IMR-90 (cell line): ENCODE measurements at regions not wholly inside any gene's neighbourhood (a gene's known extent, or its start where the extent isn't known, plus 50 kb on each side); places are given as distances from the start of the nearest gene placed in this dataset.

Experiments used
- ATAC-seq: fragments of 200-7000 bp; cut with Tn5 transposase; 2 replicates; pipeline ENCODE4 v1.9.1; 2020; ENCODE audit warnings: low read depth, mild to moderate bottlenecking, moderate library complexity
- BruUV-seq: library from RNA; stranded (reverse); fragments of 400-500 nt; replicated peaks from 2 replicates; lab custom pipeline; 2021; lab: Mats Ljungman, UMichigan
- CTCF ChIA-PET: fragments of 300-600 bp; formaldehyde crosslinking; extraction: SDS; loops from one replicate; lab custom pipeline; 2021; ENCODE audit warnings: antibody characterized with exemption; lab: Yijun Ruan, JAX
- POLR2A ChIA-PET: fragments of 300-600 bp; sonication (Branson Sonifier 250); formaldehyde crosslinking; loops from one replicate; lab custom pipeline; 2022; ENCODE audit warnings: antibody characterized with exemption; ENCODE audit not compliant: unreplicated experiment; lab: Charles Lee
- DNase-seq: peaks from one replicate; pipeline ENCODE4 v3.0.0; 2013
- H2AFZ ChIP-seq: replicated peaks from 2 replicates; pipeline ENCODE3; 2013; ENCODE audit warnings: low read length, mild to moderate bottlenecking; ENCODE audit not compliant: poor library complexity
- H2AK5ac ChIP-seq: 2 replicates; pipeline ENCODE4 v1.6.1; 2013; ENCODE audit warnings: low read depth, low read length, inconsistent platforms
- H2AK9ac ChIP-seq: replicated peaks from 2 replicates; pipeline ENCODE3; 2013; ENCODE audit warnings: mild to moderate bottlenecking, low read depth, low read length, moderate library complexity; ENCODE audit not compliant: poor library complexity
- H2BK120ac ChIP-seq: 2 replicates; pipeline ENCODE4 v1.6.1; 2013; ENCODE audit warnings: low read depth, low read length, inconsistent platforms
- H2BK15ac ChIP-seq: 3 replicates; pipeline ENCODE4 v1.6.1; 2013; ENCODE audit warnings: low read depth, low read length, inconsistent platforms
- H2BK20ac ChIP-seq: 2 replicates; pipeline ENCODE4 v1.6.1; 2013; ENCODE audit warnings: low read depth, mild to moderate bottlenecking, inconsistent platforms, low read length, moderate library complexity
- H2BK5ac ChIP-seq: 2 replicates; pipeline ENCODE4 v1.6.1; 2013; ENCODE audit warnings: mild to moderate bottlenecking, low read depth, low read length, inconsistent platforms; ENCODE audit not compliant: poor library complexity, severe bottlenecking
- H3K14ac ChIP-seq: replicated peaks from 2 replicates; pipeline ENCODE4 v1.6.1; 2013; ENCODE audit warnings: low read depth, low read length, inconsistent platforms
- H3K18ac ChIP-seq: 2 replicates; pipeline ENCODE4 v1.6.1; 2013; ENCODE audit warnings: low read depth, low read length, control low read depth
- H3K23ac ChIP-seq: 2 replicates; pipeline ENCODE4 v1.6.1; 2013; ENCODE audit warnings: low read depth, low read length, inconsistent platforms
- H3K27ac ChIP-seq: 2 replicates; pipeline ENCODE4 v1.5.1; 2013; ENCODE audit warnings: mild to moderate bottlenecking, control low read depth, low read length; ENCODE audit not compliant: insufficient read depth
- H3K27me3 ChIP-seq: 2 replicates; pipeline ENCODE4 v1.6.1; 2013; ENCODE audit warnings: low read length; ENCODE audit not compliant: control insufficient read depth, insufficient read depth
- H3K36me3 ChIP-seq: 2 replicates; pipeline ENCODE4 v1.6.1; 2013; ENCODE audit warnings: low read length, mixed read lengths; ENCODE audit not compliant: control insufficient read depth, insufficient read depth
- H3K4ac ChIP-seq: 2 replicates; pipeline ENCODE4 v1.6.1; 2013; ENCODE audit warnings: low read depth, low read length, inconsistent platforms
- H3K4me1 ChIP-seq: 2 replicates; pipeline ENCODE4 v1.6.1; 2013; ENCODE audit warnings: low read length, mixed read lengths; ENCODE audit not compliant: control insufficient read depth, insufficient read depth
- H3K4me2 ChIP-seq: 2 replicates; pipeline ENCODE4 v1.6.1; 2013; ENCODE audit warnings: low read depth, mild to moderate bottlenecking, control low read depth, low read length, moderate library complexity
- H3K4me3 ChIP-seq: 2 replicates; pipeline ENCODE4 v1.5.1; 2013; ENCODE audit warnings: low read depth, mild to moderate bottlenecking, control low read depth, low read length, moderate library complexity; ENCODE audit not compliant: insufficient read depth
- H3K56ac ChIP-seq: 2 replicates; pipeline ENCODE4 v1.6.1; 2013; ENCODE audit warnings: low read length, inconsistent platforms; ENCODE audit not compliant: insufficient read depth; ENCODE audit errors: extremely low read depth
- H3K79me1 ChIP-seq, 2 experiments: 2 replicates each; pipeline ENCODE4 v1.6.1; 2013; ENCODE audit warnings: low read length in 2 of 2, inconsistent platforms in 1 of 2, low read depth in 1 of 2
- H3K9ac ChIP-seq: 2 replicates; pipeline ENCODE4 v1.6.1; 2013; ENCODE audit warnings: low read depth, low read length, control low read depth
- H3K9me1 ChIP-seq: 2 replicates; pipeline ENCODE4 v1.6.1; 2013; ENCODE audit warnings: low read length, inconsistent platforms; ENCODE audit not compliant: insufficient read depth
- H3K9me3 ChIP-seq: 2 replicates; pipeline ENCODE4 v1.6.1; 2013; ENCODE audit warnings: low read length; ENCODE audit not compliant: control insufficient read depth, insufficient read depth
- H4K20me1 ChIP-seq: 2 replicates; pipeline ENCODE4 v1.6.1; 2013; ENCODE audit warnings: low read length, inconsistent platforms; ENCODE audit not compliant: insufficient read depth
- H4K5ac ChIP-seq: 2 replicates; pipeline ENCODE4 v1.6.1; 2013; ENCODE audit warnings: mild to moderate bottlenecking, low read depth, low read length, control low read depth
- H4K8ac ChIP-seq, 2 experiments: 2 replicates each; pipeline ENCODE4 v1.6.1; 2013; ENCODE audit warnings: low read depth in 2 of 2, low read length in 2 of 2, control low read depth in 1 of 2, inconsistent platforms in 1 of 2
- H4K91ac ChIP-seq: 2 replicates; pipeline ENCODE4 v1.6.1; 2013; ENCODE audit warnings: low read depth, low read length, inconsistent platforms; ENCODE audit not compliant: insufficient read depth
- BHLHE40 ChIP-seq: fragments of 150-350 bp; IDR thresholded peaks from 2 replicates; pipeline ENCODE4 v1.6.1; 2016; ENCODE audit warnings: mild to moderate bottlenecking, low read depth, low read length
- CEBPB ChIP-seq: IDR thresholded peaks from 2 replicates; pipeline ENCODE4 v1.6.1; 2012; ENCODE audit warnings: low read depth, low read length, improper control_type of control experiment
- CHD1 ChIP-seq: IDR thresholded peaks from 2 replicates; pipeline ENCODE4 v1.6.1; 2012; ENCODE audit warnings: low read depth, low read length, improper control_type of control experiment
- FOS ChIP-seq: fragments of 150-350 bp; IDR thresholded peaks from 2 replicates; pipeline ENCODE4 v1.6.1; 2016; ENCODE audit warnings: low read depth, low read length
- MAFK ChIP-seq: IDR thresholded peaks from 2 replicates; pipeline ENCODE4 v1.6.1; 2012; ENCODE audit warnings: low read depth, low read length, improper control_type of control experiment
- MAZ ChIP-seq: IDR thresholded peaks from 2 replicates; pipeline ENCODE4 v1.6.1; 2012; ENCODE audit warnings: low read depth, mild to moderate bottlenecking, low read length, improper control_type of control experiment, moderate library complexity, borderline replicate concordance
- MXI1 ChIP-seq: IDR thresholded peaks from 2 replicates; pipeline ENCODE4 v1.6.1; 2012; ENCODE audit warnings: low read depth, mild to moderate bottlenecking, low read length, moderate library complexity, borderline replicate concordance
- NFE2L2 ChIP-seq: fragments of 150-350 bp; IDR thresholded peaks from 2 replicates; pipeline ENCODE4 v1.6.1; 2016; ENCODE audit warnings: low read depth, mild to moderate bottlenecking, low read length
- POLR2A ChIP-seq: IDR thresholded peaks from 2 replicates; pipeline ENCODE4 v1.6.1; 2012; ENCODE audit warnings: mild to moderate bottlenecking, low read depth, low read length
- RAD21 ChIP-seq: IDR thresholded peaks from 2 replicates; pipeline ENCODE4 v1.6.1; 2012; ENCODE audit warnings: low read length, improper control_type of control experiment
- RCOR1 ChIP-seq: IDR thresholded peaks from 2 replicates; pipeline ENCODE4 v1.6.1; 2012; ENCODE audit warnings: mild to moderate bottlenecking, low read length, improper control_type of control experiment; ENCODE audit not compliant: insufficient replicate concordance
- RFX5 ChIP-seq: IDR thresholded peaks from 2 replicates; pipeline ENCODE4 v1.8.0; 2012; ENCODE audit warnings: low read depth, mild to moderate bottlenecking, low read length, moderate library complexity
- SMC3 ChIP-seq: fragments of 150-350 bp; IDR thresholded peaks from 2 replicates; pipeline ENCODE4 v1.6.1; 2016; ENCODE audit warnings: low read depth, mild to moderate bottlenecking, antibody characterized with exemption, low read length, moderate library complexity
- WGBS, 2 experiments: methylation state at CpG; one replicate each; pipeline versions ENCODE4 v1.1.5 to v1.1.7; 2013; ENCODE audit warnings: missing lambda C conversion rate in 2 of 2; ENCODE audit not compliant: insufficient read length in 1 of 2; ENCODE audit errors: extremely low coverage in 2 of 2; 5-methylcytosine and 5-hydroxymethylcytosine counted together
- dilution Hi-C: fragments of 300-500 bp; cut with HindIII; formaldehyde crosslinking; loops from one replicate; pipeline ENCODE4 v1.14.3; 2018; ENCODE audit warnings: low sequenced_read_pairs; ENCODE audit not compliant: unreplicated experiment
- in situ Hi-C: fragments of 300-500 bp; cut with MboI; formaldehyde crosslinking; loops from 3 replicates; pipeline ENCODE4 v1.14.3; 2019; ENCODE audit warnings: low sequenced_read_pairs, inconsistent platforms, mixed read lengths
- intact Hi-C: fragments of 100-400 bp; cut with micrococcal nuclease; formaldehyde crosslinking; loops from 2 replicates; pipeline ENCODE4 v1.10.0; 2022
- TF ChIP-seq, protein P1 (sequence below): fragments of 150-350 bp; IDR thresholded peaks from 2 replicates; pipeline ENCODE4 v1.6.1; 2016; ENCODE audit warnings: low read depth, mild to moderate bottlenecking, low read length, moderate library complexity, borderline replicate concordance
- TF ChIP-seq, protein P2 (sequence below): fragments of 150-350 bp; IDR thresholded peaks from 2 replicates; pipeline ENCODE4 v1.6.1; 2017; ENCODE audit warnings: mild to moderate bottlenecking, antibody characterized with exemption, low read length, low read depth

DNA sequence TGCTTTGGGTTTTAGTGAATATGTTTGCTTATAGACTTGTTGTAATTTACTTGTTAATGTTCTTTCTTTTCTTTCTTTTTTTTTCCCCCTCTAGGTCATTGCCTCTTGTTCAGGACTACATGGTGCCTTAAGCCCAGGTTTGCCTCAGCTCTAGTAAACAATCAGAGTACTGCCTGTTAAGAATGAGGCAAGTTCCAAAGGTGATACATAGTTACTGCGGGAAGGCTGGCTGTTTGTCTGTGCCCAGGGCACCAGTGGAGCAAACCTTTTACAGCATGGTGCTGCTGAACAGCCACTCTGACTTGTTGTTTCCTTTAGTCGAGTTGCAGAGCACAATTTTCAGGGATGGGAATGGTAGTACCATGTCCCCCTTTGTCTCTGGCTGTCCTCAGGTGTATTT is 517.2 kb downstream of the NYAP2 start:
- Histone ChIP-seq H3K9ac (no peak overlapping the region), H2AK9ac (no peak overlapping the region), H4K91ac (no peak overlapping the region), H2BK120ac (no peak overlapping the region), H3K27me3 (no peaks in the 10 kb centered on the region), H3K36me3 (no peaks in the 10 kb centered on the region), H3K14ac (no peak overlapping the region), H2AFZ (no peak overlapping the region), H3K4me1 (no peaks in the 10 kb centered on the region), H3K4me3 (no peak overlapping the region), H3K27ac (no peak overlapping the region), H2BK15ac (no peak overlapping the region), H3K18ac (no peak overlapping the region), H2BK5ac (no peak overlapping the region), H2BK20ac (no peak overlapping the region), H4K8ac (no peak overlapping the region), H3K9me3 (peaks cover 3% of the 10 kb centered on the region; the same call in 1 of the 2 replicates), H4K20me1 (no peaks in the 10 kb centered on the region), H3K4me2 (no peak overlapping the region), H3K56ac (no peak overlapping the region), H4K5ac (no peak overlapping the region), H3K4ac (no peak overlapping the region), H3K79me1 (no peaks in the 10 kb centered on the region), H3K9me1 (no peaks in the 10 kb centered on the region), H2AK5ac (no peak overlapping the region), H3K23ac (no peak overlapping the region)
- 0% methylated on average over 1 of the region's 2 CpGs; no CpG with 5 or more reads in 1 of the 2 experiments for WGBS, 2 experiments
- ATAC-seq = no peak
- POLR2A ChIA-PET = no interaction called here
- DNase-seq = no peak
- TF ChIP-seq RFX5 (no peak), MXI1 (no peak), SMC3 (no peak), RAD21 (no peak), NFE2L2 (no peak), MAFK (no peak), MAZ (no peak), CHD1 (no peak), FOS (no peak), BHLHE40 (no peak), POLR2A (no peak), CEBPB (no peak), RCOR1 (no peak)
- TF ChIP-seq, protein P1, sequence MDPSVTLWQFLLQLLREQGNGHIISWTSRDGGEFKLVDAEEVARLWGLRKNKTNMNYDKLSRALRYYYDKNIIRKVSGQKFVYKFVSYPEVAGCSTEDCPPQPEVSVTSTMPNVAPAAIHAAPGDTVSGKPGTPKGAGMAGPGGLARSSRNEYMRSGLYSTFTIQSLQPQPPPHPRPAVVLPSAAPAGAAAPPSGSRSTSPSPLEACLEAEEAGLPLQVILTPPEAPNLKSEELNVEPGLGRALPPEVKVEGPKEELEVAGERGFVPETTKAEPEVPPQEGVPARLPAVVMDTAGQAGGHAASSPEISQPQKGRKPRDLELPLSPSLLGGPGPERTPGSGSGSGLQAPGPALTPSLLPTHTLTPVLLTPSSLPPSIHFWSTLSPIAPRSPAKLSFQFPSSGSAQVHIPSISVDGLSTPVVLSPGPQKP = no peak
- TF ChIP-seq, protein P2, sequence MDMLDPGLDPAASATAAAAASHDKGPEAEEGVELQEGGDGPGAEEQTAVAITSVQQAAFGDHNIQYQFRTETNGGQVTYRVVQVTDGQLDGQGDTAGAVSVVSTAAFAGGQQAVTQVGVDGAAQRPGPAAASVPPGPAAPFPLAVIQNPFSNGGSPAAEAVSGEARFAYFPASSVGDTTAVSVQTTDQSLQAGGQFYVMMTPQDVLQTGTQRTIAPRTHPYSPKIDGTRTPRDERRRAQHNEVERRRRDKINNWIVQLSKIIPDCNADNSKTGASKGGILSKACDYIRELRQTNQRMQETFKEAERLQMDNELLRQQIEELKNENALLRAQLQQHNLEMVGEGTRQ = no peak
- BruUV-seq = no TSS peak
- CTCF ChIA-PET = no interaction called here
- dilution Hi-C loops = no loop called here
- intact Hi-C loops = loop anchor here (5.0 kb wide), 1 partner anchor 46 kb away; no protein-coding TSS in a partner anchor
- in situ Hi-C loops = no loop called here
